Prostate gland (tissue), 2 donors: ENCODE measurements at regions not wholly inside any gene's neighbourhood (a gene's known extent, or its start where the extent isn't known, plus 50 kb on each side); places are given as distances from the start of the nearest gene placed in this dataset.

ENCODE experiments used
- POLR2AphosphoS5 ChIP-seq: sonication (generic); formaldehyde crosslinking; IDR thresholded peaks from one replicate; pipeline ENCODE4 v1.6.1; 2017; ENCODE audit warnings: antibody characterized with exemption
- TF ChIP-seq, protein P1 (sequence below), 4 experiments: fragments of 200-600 bp in 2 of 4; fragments of 450-650 bp in 2 of 4; sonication (generic) in 2 of 4; IDR thresholded peaks; 1 replicate in 3 of 4; 2 replicates in 1 of 4; pipeline ENCODE4 v1.5.1; 2016 to 2019; ENCODE audit warnings: antibody characterized with exemption in 4 of 4, mild to moderate bottlenecking in 2 of 4, moderate library complexity in 2 of 4

- TF ChIP-seq, protein P1, sequence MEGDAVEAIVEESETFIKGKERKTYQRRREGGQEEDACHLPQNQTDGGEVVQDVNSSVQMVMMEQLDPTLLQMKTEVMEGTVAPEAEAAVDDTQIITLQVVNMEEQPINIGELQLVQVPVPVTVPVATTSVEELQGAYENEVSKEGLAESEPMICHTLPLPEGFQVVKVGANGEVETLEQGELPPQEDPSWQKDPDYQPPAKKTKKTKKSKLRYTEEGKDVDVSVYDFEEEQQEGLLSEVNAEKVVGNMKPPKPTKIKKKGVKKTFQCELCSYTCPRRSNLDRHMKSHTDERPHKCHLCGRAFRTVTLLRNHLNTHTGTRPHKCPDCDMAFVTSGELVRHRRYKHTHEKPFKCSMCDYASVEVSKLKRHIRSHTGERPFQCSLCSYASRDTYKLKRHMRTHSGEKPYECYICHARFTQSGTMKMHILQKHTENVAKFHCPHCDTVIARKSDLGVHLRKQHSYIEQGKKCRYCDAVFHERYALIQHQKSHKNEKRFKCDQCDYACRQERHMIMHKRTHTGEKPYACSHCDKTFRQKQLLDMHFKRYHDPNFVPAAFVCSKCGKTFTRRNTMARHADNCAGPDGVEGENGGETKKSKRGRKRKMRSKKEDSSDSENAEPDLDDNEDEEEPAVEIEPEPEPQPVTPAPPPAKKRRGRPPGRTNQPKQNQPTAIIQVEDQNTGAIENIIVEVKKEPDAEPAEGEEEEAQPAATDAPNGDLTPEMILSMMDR (IDR thresholded peaks at IDR 0.05): no peak
- TF ChIP-seq POLR2AphosphoS5: no peak
Observed at GRCh38 chr18:78899241-78899640, 80.4 kb upstream of the SALL3 start.
